Adrenal gland (tissue), 9 donors: ENCODE measurements at regions not wholly inside any gene's neighbourhood (a gene's known extent, or its start where the extent isn't known, plus 50 kb on each side); places are given as distances from the start of the nearest gene placed in this dataset.

Source experiments
- DNase-seq, 7 donors: peaks; one replicate each; pipeline ENCODE4 v3.0.0-alpha.2; 2019 to 2020
- H3K27ac ChIP-seq, 5 donors: fragments of 200-600 bp; sonication (generic) in 4 of 5; 1 replicate in 3 of 5; 2 replicates in 2 of 5; pipeline versions ENCODE4 v1.5.1 to v1.8.0; 2016 to 2020; ENCODE audit warnings: mild to moderate bottlenecking in 1 of 5
- H3K27me3 ChIP-seq: fragments of 200-600 bp; 2 replicates; pipeline ENCODE4 v1.8.0; 2021
- H3K36me3 ChIP-seq, 2 donors: fragments of 200-600 bp; replicated peaks in 1 of 2; 1 replicate in 1 of 2; 2 replicates in 1 of 2; pipeline versions ENCODE4 v1.5.1 to v1.8.0; 2018 to 2022
- H3K4me1 ChIP-seq, 2 donors: fragments of 200-600 bp; replicated peaks in 1 of 2; 1 replicate in 1 of 2; 2 replicates in 1 of 2; pipeline versions ENCODE4 v1.5.1 to v1.8.0; 2018 to 2021
- H3K4me3 ChIP-seq, 4 donors: fragments of 200-600 bp; sonication (generic) in 3 of 4; one replicate each; pipeline ENCODE4 v1.5.1; 2016 to 2018
- H3K9me3 ChIP-seq, 3 donors: fragments of 200-600 bp; sonication (generic) in 1 of 3; replicated peaks in 1 of 3; 1 replicate in 2 of 3; 2 replicates in 1 of 3; pipeline versions ENCODE4 v1.5.1 to v1.8.0; 2016 to 2021
- CTCF ChIP-seq, 6 experiments: fragments of 450-650 bp in 4 of 6; fragments of 200-600 bp in 2 of 6; sonication (generic) in 1 of 6; IDR thresholded peaks; 1 replicate in 5 of 6; 2 replicates in 1 of 6; pipeline versions ENCODE4 v1.5.1 to v1.8.0; 2016 to 2021; ENCODE audit warnings: antibody characterized with exemption in 6 of 6, mild to moderate bottlenecking in 2 of 6, moderate library complexity in 1 of 6
- POLR2A ChIP-seq, 2 donors: fragments of 450-650 bp; IDR thresholded peaks; one replicate each; pipeline ENCODE4 v1.6.1; 2017; ENCODE audit warnings: antibody characterized with exemption in 2 of 2, mild to moderate bottlenecking in 2 of 2, moderate library complexity in 1 of 2
- WGBS, 4 donors: extraction: QIAGEN DNeasy Blood & Tissue Kit in 2 of 4; methylation state at CpG; one replicate each; pipeline versions ENCODE4 v1.1.5 to v1.1.7; 2013 to 2017; 5-methylcytosine and 5-hydroxymethylcytosine counted together
- intact Hi-C, 2 donors: fragments of 100-400 bp; cut with DNase I; formaldehyde crosslinking; loops; one replicate each; pipeline versions ENCODE4 v1.14.1 to v1.15.0; 2022 to 2023
- donor health status: healthy with polysubstance abuse.
- donor health status: Bipolar disorder and iron deficiency.
- donor health status: DM: yes; HTN: yes; CAD: no.
- donor health status: DM: no; HTN: no; CAD: no.
- donor health status: DM: no; HTN: no; CAD: no.

DNA sequence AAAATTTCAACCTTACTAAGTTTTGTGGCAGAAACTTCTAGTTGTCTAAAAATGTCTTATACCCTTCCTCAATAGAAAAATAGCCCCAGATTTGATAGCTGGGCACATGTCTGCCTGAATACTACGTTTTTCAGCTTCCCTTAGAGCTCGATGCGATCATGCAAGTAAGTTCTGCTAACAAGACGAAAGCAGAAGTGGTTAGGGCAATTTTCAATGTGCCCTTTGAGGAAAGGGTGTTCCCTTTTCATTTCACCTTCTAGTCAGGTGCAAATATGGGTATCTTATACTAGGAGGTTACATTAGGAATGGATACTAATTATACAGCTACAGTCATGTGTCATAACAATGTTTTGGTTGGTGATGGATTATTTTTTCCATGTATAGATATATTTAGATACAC, 1572.1 kb upstream of the LRRTM1 start:
- WGBS, 4 donors = 60 to 73% (median 70%) methylated on average over 4 of the region's 4 CpGs
- Histone ChIP-seq H3K9me3 (no peaks in the 10 kb centered on the region), H3K36me3 (no peaks in the 10 kb centered on the region), H3K4me1 (no peaks in the 10 kb centered on the region), H3K27ac (no peak overlapping the region), H3K4me3 (no peak overlapping the region), H3K27me3 (no peaks in the 10 kb centered on the region)
- intact Hi-C loops = no loop called here
- TF ChIP-seq CTCF (IDR thresholded peaks at IDR 0.05) (no peak), POLR2A (IDR thresholded peaks at IDR 0.05) (no peak)
- DNase-seq = no peak

- no peaks in the 10 kb centered on the region for H3K4me1 ChIP-seq
- no peaks in the 10 kb centered on the region for H3K27me3 ChIP-seq
- H3K9me3 ChIP-seq = no peaks in the 10 kb centered on the region
- DNase-seq = no peak
- intact Hi-C loops = no loop called here
- no peaks in the 10 kb centered on the region for H3K36me3 ChIP-seq
- WGBS, 4 donors = 93 to 100% (median 93%) methylated on average over 1 of the region's 1 CpG
- TF ChIP-seq POLR2A (IDR thresholded peaks at IDR 0.05) (no peak), CTCF (IDR thresholded peaks at IDR 0.05) (no peak)
- no peak overlapping the region for H3K27ac ChIP-seq
- no peak overlapping the region for H3K4me3 ChIP-seq
Measured at GRCh38 chr2:81872006-81872405, 1567.5 kb upstream of the LRRTM1 start.

DNA sequence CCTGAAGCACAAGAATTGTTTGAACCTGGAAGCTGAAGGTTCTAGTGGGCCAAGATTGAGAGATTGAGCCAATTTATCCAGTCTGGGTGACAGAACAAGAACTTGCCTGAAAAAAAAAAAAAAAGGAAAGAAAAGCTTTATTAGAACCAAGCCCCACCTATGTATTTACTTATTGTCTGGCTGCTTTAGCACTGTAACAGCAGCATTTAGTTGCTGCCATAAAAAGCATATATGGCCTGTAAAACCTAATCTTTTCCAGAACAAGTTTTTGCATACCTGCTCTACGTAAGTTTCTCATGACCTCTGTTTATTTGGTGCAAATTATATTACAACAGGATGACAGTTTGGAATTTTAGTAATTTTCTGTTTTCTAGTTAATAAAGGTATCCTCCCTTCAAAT, 1565.6 kb upstream of the LRRTM1 start:
- no peak for TF ChIP-seq POLR2A (IDR thresholded peaks at IDR 0.05)
- H3K36me3 ChIP-seq = no peaks in the 10 kb centered on the region
- H3K9me3 ChIP-seq = no peaks in the 10 kb centered on the region
- no peak overlapping the region for H3K4me3 ChIP-seq
- WGBS, 4 donors = 89 to 95% (median 95%) methylated on average over 1 of the region's 1 CpG
- H3K27me3 ChIP-seq = no peaks in the 10 kb centered on the region
- no peak overlapping the region for H3K27ac ChIP-seq
- no peaks in the 10 kb centered on the region for H3K4me1 ChIP-seq
- intact Hi-C loops = no loop called here
- no peak for DNase-seq

DNA sequence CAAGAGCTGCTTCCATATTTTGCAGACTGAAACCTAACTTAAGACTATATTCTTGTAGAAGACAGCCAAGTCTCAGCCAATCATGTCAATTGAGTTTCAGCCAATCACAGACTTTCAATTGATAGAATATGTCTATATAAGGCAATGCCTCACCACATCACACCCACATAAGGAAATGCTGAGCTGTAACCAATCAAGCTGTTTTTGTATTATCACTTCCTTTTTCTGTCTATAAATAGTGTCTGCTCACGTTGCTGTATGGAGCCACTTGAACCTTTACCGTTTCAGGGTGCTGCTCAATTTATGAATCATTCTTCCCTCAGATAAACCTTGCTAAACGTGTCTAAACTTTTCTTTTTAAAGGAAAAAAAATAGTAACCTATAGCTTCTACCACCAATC, 1554.4 kb upstream of the LRRTM1 start:
- Histone ChIP-seq H3K27me3 (no peaks in the 10 kb centered on the region), H3K36me3 (no peaks in the 10 kb centered on the region), H3K9me3 (no peaks in the 10 kb centered on the region), H3K4me1 (no peaks in the 10 kb centered on the region), H3K27ac (no peak overlapping the region), H3K4me3 (no peak overlapping the region)
- WGBS, 4 donors = 40 to 56% (median 48%) methylated on average over 3 of the region's 3 CpGs
- intact Hi-C loops = no loop called here
- DNase-seq = no peak
- TF ChIP-seq CTCF (IDR thresholded peaks at IDR 0.05) = no peak

DNA sequence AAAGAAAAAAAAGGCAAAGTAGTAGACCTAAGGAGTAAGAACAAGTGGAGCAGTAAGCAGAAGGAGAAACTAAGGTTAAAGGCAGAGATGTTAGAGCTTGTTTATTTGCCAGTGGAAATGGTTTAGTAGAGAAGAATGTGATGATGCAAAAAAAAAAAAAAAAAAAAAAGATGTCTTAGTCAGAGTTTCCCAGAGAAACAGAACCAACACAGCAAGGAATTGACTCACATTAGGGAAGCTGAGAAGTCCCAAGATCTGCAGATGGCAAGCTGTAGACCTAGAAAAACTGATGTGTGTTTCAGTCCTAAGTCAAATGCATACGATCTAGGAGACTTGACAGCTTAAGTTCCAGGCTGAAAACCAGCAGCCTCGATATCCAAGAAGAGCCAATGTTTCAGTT, 1548.8 kb upstream of the LRRTM1 start:
- WGBS, 4 donors = 81 to 92% (median 84%) methylated on average over 2 of the region's 2 CpGs
- intact Hi-C loops = no loop called here

More for the DNA sequence above, 1548.8 kb upstream of the LRRTM1 start:
- Histone ChIP-seq H3K36me3 (no peaks in the 10 kb centered on the region), H3K27ac (no peak overlapping the region), H3K9me3 (no peaks in the 10 kb centered on the region), H3K27me3 (no peaks in the 10 kb centered on the region), H3K4me1 (no peaks in the 10 kb centered on the region), H3K4me3 (no peak overlapping the region)
- TF ChIP-seq POLR2A (IDR thresholded peaks at IDR 0.05) = no peak
- TF ChIP-seq CTCF (IDR thresholded peaks at IDR 0.05) = no peak
- DNase-seq = no peak
